EL (cell line): ENCODE measurements at regions not wholly inside any gene's neighbourhood (a gene's known extent, or its start where the extent isn't known, plus 50 kb on each side); places are given as distances from the start of the nearest gene placed in this dataset.

Source experiments
- DNase-seq: peaks from one replicate; pipeline ENCODE4 v3.0.0-alpha.2; 2016

GRCh38 chr12:86331012-86331411 lies 74.8 kb upstream of the MGAT4C start:
- no peak for DNase-seq

GRCh38 chr12:86312232-86312631 lies 56.0 kb upstream of the MGAT4C start:
- no peak for DNase-seq
